Neural progenitor cell (in vitro differentiated cells): ENCODE measurements at regions not wholly inside any gene's neighbourhood (a gene's known extent, or its start where the extent isn't known, plus 50 kb on each side); places are given as distances from the start of the nearest gene placed in this dataset.

Experiments used
- CTCF ChIP-seq: fragments of 200-600 bp; sonication (generic); IDR thresholded peaks from 2 replicates; pipeline ENCODE4 v1.5.1; 2017; ENCODE audit warnings: antibody characterized with exemption, mild to moderate bottlenecking
- EZH2 ChIP-seq: fragments of 200-600 bp; sonication (generic); IDR thresholded peaks from 2 replicates; pipeline ENCODE4 v1.6.1; 2017; ENCODE audit warnings: antibody characterized with exemption, mild to moderate bottlenecking, moderate library complexity
- EZH2phosphoT487 ChIP-seq: fragments of 200-600 bp; sonication (generic); IDR thresholded peaks from 2 replicates; pipeline ENCODE4 v1.6.1; 2017; ENCODE audit warnings: antibody characterized with exemption

DNA sequence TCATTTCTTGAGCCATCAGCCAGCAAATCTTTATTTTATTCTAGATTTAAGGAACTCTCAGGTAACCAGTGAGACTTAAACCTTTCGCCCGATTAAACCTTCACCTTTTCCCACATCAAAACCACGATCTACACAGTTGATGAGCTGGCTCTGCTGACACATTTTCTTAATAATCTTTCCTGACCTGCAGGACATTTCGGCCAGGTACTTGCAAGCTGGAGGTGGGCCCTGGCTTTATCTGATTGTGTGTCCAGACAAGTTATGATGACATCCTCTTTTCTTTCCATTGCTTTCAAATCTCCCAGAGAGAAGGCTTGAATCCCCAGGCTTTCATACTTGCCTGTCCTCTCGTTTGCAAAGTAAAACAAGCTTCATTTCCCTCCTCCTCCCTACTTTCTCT lies 144.2 kb downstream of the EFNB2 start:
- TF ChIP-seq CTCF: no peak
- TF ChIP-seq EZH2phosphoT487: no peak
- no peak for TF ChIP-seq EZH2
